ENCODE measurements at regions not wholly inside any gene's neighbourhood (a gene's known extent, or its start where the extent isn't known, plus 50 kb on each side); places are given as distances from the start of the nearest gene placed in this dataset.

DNA sequence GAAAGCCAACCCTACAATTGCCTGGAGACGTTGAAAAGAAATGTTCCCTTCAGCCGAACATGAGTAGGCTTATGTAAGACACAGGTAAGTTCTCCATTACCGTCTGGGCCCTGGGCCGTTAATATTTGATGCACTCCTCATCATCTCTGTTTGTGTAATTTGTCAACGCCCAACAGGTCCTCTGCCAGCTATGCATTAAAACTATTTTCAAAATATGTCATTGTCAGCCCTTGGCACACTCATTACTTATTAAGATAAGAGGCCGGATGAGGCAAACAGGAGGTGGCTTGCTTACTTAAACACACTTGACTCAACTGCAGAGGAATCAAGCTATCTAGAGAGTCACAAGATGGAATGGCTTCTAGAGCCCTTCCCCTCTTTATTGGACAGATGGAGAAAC is 544.9 kb downstream of the TOX3 start:
- no peaks in the 10 kb centered on the region for H3K4me1 Mint-ChIP-seq (ENCODE audit: unreplicated experiment)
- no peak for DNase-seq (ENCODE audit: extremely low spot score, unreplicated experiment)
- H3K27me3 Mint-ChIP-seq = peaks cover 39% of the 10 kb centered on the region
- no peaks in the 10 kb centered on the region for H3K36me3 Mint-ChIP-seq
- H3K9me3 Mint-ChIP-seq = peaks cover 6% of the 10 kb centered on the region
- H3K4me3 Mint-ChIP-seq = no peak overlapping the region
- TF ChIP-seq CTCF (conservative IDR thresholded peaks at IDR 0.05) = no peak
- no peak overlapping the region for H3K27ac Mint-ChIP-seq

- H3K4me1 Mint-ChIP-seq (ENCODE audit: unreplicated experiment) = no peaks in the 10 kb centered on the region
Observed at GRCh38 chr16:51996516-51996915, 550.4 kb downstream of the TOX3 start.

DNA sequence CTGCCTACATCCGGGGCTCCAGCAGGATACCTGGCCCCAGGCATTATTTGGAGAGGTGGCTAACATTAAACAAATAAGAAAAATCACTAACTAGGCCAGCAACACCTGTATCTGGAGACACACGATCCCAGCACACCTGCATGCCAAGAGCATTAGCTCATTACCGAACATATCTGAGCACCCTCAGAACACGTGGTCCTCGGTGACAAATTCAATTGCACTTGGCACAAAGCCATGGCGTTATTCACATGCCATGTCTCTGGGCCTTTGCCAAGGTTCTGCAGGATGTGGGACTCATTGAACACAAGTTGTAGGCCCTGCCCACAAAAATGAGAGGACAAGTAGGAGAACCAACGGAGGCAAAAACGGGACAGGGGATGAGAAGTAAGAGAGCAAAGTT is 552.3 kb downstream of the TOX3 start:
- peaks cover 34% of the 10 kb centered on the region for H3K27me3 Mint-ChIP-seq
- no peak overlapping the region for H3K4me3 Mint-ChIP-seq
- no peak for TF ChIP-seq CTCF (conservative IDR thresholded peaks at IDR 0.05)
- no peaks in the 10 kb centered on the region for H3K36me3 Mint-ChIP-seq
- no peak overlapping the region for H3K27ac Mint-ChIP-seq
- H3K4me1 Mint-ChIP-seq (ENCODE audit: unreplicated experiment) = no peaks in the 10 kb centered on the region
- H3K9me3 Mint-ChIP-seq = peaks cover 4% of the 10 kb centered on the region
- DNase-seq (ENCODE audit: extremely low spot score, unreplicated experiment) = no peak

More at GRCh38 chr16:51996516-51996915, 550.4 kb downstream of the TOX3 start:
- no peak for DNase-seq (ENCODE audit: extremely low spot score, unreplicated experiment)
- Mint-ChIP-seq H3K9me3 (peaks cover 6% of the 10 kb centered on the region), H3K27me3 (peaks cover 30% of the 10 kb centered on the region), H3K4me3 (no peak overlapping the region), H3K27ac (no peak overlapping the region), H3K36me3 (no peaks in the 10 kb centered on the region)
- TF ChIP-seq CTCF (conservative IDR thresholded peaks at IDR 0.05) = no peak

DNA sequence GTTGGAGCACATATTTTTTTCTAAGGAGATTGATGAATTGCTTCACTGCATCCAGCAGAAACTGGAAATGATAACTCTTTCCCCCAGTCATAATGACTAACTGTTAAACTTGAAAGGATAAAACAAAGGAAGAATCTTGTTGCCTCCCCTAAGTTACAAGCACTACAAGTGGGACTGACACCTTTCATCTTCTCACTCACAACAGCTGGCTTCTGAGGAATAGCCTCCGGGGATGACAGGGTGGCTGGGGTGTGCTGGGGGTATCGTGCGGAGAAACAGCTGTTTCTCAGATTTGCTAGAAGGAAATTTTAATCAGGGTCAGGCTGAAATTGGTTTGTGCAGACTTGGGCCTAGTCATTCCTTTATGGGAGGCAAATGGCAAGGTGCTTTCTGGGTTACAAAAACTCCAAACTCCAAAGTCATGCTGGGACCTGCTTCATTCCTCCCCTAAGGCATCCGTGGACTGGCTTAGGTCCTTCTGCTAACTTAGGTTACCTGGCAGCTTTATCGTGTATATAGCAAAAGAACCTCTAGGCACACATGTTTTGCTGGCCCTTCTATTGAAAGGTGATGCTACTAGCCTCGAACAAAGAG is 557.2 kb downstream of the TOX3 start:
- TF ChIP-seq CTCF (conservative IDR thresholded peaks at IDR 0.05) = no peak
- no peak for DNase-seq (ENCODE audit: extremely low spot score, unreplicated experiment)
- H3K27me3 Mint-ChIP-seq = peaks cover 23% of the 10 kb centered on the region
- H3K4me1 Mint-ChIP-seq (ENCODE audit: unreplicated experiment) = peaks cover 4% of the 10 kb centered on the region
- no peaks in the 10 kb centered on the region for H3K9me3 Mint-ChIP-seq
- H3K4me3 Mint-ChIP-seq = no peak overlapping the region
- H3K36me3 Mint-ChIP-seq = no peaks in the 10 kb centered on the region
- no peak overlapping the region for H3K27ac Mint-ChIP-seq

DNA sequence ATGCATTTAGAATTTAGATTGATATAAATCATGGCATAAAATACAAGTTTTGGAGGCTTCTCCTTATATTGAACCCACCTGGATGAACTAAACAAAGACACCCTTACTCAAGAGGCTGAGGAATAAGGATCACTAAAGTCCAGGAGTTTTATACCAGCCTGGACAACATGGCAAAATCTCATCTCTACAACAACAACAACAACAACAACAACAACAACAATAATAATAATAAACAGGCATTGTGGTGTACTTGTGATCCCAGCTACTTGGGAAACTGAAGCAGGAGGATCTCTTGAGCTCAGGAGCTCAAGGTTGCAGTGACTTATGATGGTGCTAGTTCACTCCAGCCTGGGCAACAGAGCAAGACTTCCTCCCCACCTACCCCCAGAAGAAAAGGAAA is 558.0 kb downstream of the TOX3 start:
- H3K9me3 Mint-ChIP-seq = no peaks in the 10 kb centered on the region
- H3K27me3 Mint-ChIP-seq = peaks cover 23% of the 10 kb centered on the region
- no peak for DNase-seq (ENCODE audit: extremely low spot score, unreplicated experiment)
- no peak overlapping the region for H3K27ac Mint-ChIP-seq
- no peak overlapping the region for H3K4me3 Mint-ChIP-seq
- no peaks in the 10 kb centered on the region for H3K36me3 Mint-ChIP-seq
- TF ChIP-seq CTCF (conservative IDR thresholded peaks at IDR 0.05) = no peak
- H3K4me1 Mint-ChIP-seq (ENCODE audit: unreplicated experiment) = peaks cover 4% of the 10 kb centered on the region

DNA sequence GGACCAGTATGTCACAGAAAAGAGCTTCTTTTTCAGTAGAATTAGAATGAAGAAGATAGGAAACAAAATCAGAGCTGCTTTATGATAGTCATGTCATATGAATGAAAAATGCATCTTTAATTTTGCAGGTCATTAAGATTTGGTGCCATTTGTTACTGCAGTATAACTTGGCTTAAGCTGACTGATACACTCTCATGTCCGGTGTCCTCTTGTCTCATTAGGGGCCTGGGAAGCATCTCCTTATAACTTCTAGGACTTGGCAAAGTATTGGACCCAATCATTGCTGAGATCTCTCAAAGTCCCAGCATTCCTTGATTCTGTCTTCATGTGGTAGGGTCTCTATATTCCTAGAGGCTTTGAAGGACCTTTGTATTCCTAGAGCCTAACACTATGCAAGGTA is 559.4 kb downstream of the TOX3 start:
- Mint-ChIP-seq H3K27me3 (peaks cover 25% of the 10 kb centered on the region), H3K4me3 (no peak overlapping the region), H3K36me3 (no peaks in the 10 kb centered on the region), H3K4me1 (ENCODE audit: unreplicated experiment) (peaks cover 8% of the 10 kb centered on the region), H3K9me3 (no peaks in the 10 kb centered on the region), H3K27ac (no peak overlapping the region)
- no peak for DNase-seq (ENCODE audit: extremely low spot score, unreplicated experiment)
- TF ChIP-seq CTCF (conservative IDR thresholded peaks at IDR 0.05) = no peak
